DND-41 (cell line): ENCODE measurements at regions not wholly inside any gene's neighbourhood (a gene's known extent, or its start where the extent isn't known, plus 50 kb on each side); places are given as distances from the start of the nearest gene placed in this dataset.

Source experiments
- ATAC-seq: fragments of 200-7000 bp; cut with Tn5 transposase; 3 replicates; pipeline ENCODE4 v1.9.1; 2021; ENCODE audit warnings: low read depth; ENCODE audit not compliant: insufficient read depth
- DNase-seq: peaks from one replicate; pipeline ENCODE4 v3.0.0-alpha.2; 2020
- H2AFZ ChIP-seq: 2 replicates; pipeline ENCODE4 v1.6.0; 2012; ENCODE audit warnings: low read depth, low read length
- H3K27ac ChIP-seq: 2 replicates; pipeline ENCODE4 v1.5.1; 2012; ENCODE audit warnings: low read length, inconsistent platforms
- H3K27me3 ChIP-seq: fragments of 200-600 bp; sonication (generic); 2 replicates; pipeline ENCODE4 v1.6.0; 2012; ENCODE audit warnings: low read length, mild to moderate bottlenecking, inconsistent platforms; ENCODE audit not compliant: insufficient read depth, poor library complexity
- H3K36me3 ChIP-seq: 2 replicates; pipeline ENCODE4 v1.5.1; 2012; ENCODE audit warnings: low read length, inconsistent platforms; ENCODE audit not compliant: insufficient read depth
- H3K4me1 ChIP-seq: 2 replicates; pipeline ENCODE4 v1.5.1; 2012; ENCODE audit warnings: mild to moderate bottlenecking, low read length; ENCODE audit not compliant: insufficient read depth
- H3K4me2 ChIP-seq: 2 replicates; pipeline ENCODE4 v1.6.0; 2012; ENCODE audit warnings: mild to moderate bottlenecking, moderate library complexity, low read length, inconsistent platforms; ENCODE audit not compliant: insufficient read depth
- H3K4me3 ChIP-seq, 2 experiments: fragments of 200-600 bp in 1 of 2; shearing (Covaris generic) in 1 of 2; 2 replicates each; pipeline ENCODE4 v1.5.1; 2012 to 2016; ENCODE audit warnings: inconsistent platforms in 2 of 2, low read length in 2 of 2, mild to moderate bottlenecking in 2 of 2, low read depth in 1 of 2, moderate library complexity in 1 of 2
- H3K79me2 ChIP-seq: 2 replicates; pipeline ENCODE4 v1.6.0; 2012; ENCODE audit warnings: low read length, inconsistent platforms; ENCODE audit not compliant: insufficient read depth
- H3K9ac ChIP-seq: 2 replicates; pipeline ENCODE4 v1.6.0; 2012; ENCODE audit warnings: low read depth, mild to moderate bottlenecking, inconsistent platforms, low read length, moderate library complexity
- H3K9me3 ChIP-seq: 2 replicates; pipeline ENCODE4 v1.5.1; 2012; ENCODE audit warnings: low read length, moderate library complexity, mild to moderate bottlenecking, inconsistent platforms; ENCODE audit not compliant: insufficient read depth, severe bottlenecking
- H4K20me1 ChIP-seq: 2 replicates; pipeline ENCODE4 v1.6.0; 2012; ENCODE audit warnings: low read length; ENCODE audit not compliant: insufficient read depth
- CTCF ChIP-seq: IDR thresholded peaks from 2 replicates; pipeline ENCODE4 v1.5.1; 2012; ENCODE audit warnings: borderline replicate concordance, low read length, moderate library complexity, mild to moderate bottlenecking; ENCODE audit not compliant: poor library complexity, severe bottlenecking; ENCODE audit errors: extremely low read depth
- EZH2 ChIP-seq: IDR thresholded peaks from 3 replicates; pipeline ENCODE4 v1.6.1; 2012; ENCODE audit warnings: borderline replicate concordance, low read depth, mild to moderate bottlenecking, moderate library complexity, low read length, inconsistent platforms; ENCODE audit not compliant: severe bottlenecking

- H3K9ac ChIP-seq, result no peak overlapping the region
- no peak for DNase-seq
- TF ChIP-seq EZH2, result no peak
- no peak for TF ChIP-seq CTCF
- no peak overlapping the region for H3K27ac ChIP-seq
- H3K79me2 ChIP-seq, result no peaks in the 10 kb centered on the region
- no peaks in the 10 kb centered on the region for H4K20me1 ChIP-seq
- H3K4me2 ChIP-seq, result no peak overlapping the region
- H3K9me3 ChIP-seq, result no peaks in the 10 kb centered on the region
- no peak overlapping the region for H2AFZ ChIP-seq
- H3K27me3 ChIP-seq, result no peaks in the 10 kb centered on the region
- no peaks in the 10 kb centered on the region for H3K4me1 ChIP-seq
- ATAC-seq, result no peak
- no peak overlapping the region for H3K4me3 ChIP-seq
- H3K36me3 ChIP-seq, result no peaks in the 10 kb centered on the region
Observed at GRCh38 chr9:86732514-86733171, 214.7 kb downstream of the GAS1 start.

GRCh38 chr9:86731511-86732063, 215.7 kb downstream of the GAS1 start:
- H3K36me3 ChIP-seq, result no peaks in the 10 kb centered on the region
- H3K4me1 ChIP-seq, result no peaks in the 10 kb centered on the region
- DNase-seq (no peak), ATAC-seq (no peak)
- no peak overlapping the region for H3K27ac ChIP-seq
- H3K9me3 ChIP-seq, result no peaks in the 10 kb centered on the region
- TF ChIP-seq EZH2, result no peak
- no peak for TF ChIP-seq CTCF
- no peak overlapping the region for H2AFZ ChIP-seq
- no peak overlapping the region for H3K4me2 ChIP-seq
- no peak overlapping the region for H3K4me3 ChIP-seq
- no peak overlapping the region for H3K9ac ChIP-seq
- no peaks in the 10 kb centered on the region for H3K27me3 ChIP-seq
- H4K20me1 ChIP-seq, result no peaks in the 10 kb centered on the region
- H3K79me2 ChIP-seq, result no peaks in the 10 kb centered on the region

DNA sequence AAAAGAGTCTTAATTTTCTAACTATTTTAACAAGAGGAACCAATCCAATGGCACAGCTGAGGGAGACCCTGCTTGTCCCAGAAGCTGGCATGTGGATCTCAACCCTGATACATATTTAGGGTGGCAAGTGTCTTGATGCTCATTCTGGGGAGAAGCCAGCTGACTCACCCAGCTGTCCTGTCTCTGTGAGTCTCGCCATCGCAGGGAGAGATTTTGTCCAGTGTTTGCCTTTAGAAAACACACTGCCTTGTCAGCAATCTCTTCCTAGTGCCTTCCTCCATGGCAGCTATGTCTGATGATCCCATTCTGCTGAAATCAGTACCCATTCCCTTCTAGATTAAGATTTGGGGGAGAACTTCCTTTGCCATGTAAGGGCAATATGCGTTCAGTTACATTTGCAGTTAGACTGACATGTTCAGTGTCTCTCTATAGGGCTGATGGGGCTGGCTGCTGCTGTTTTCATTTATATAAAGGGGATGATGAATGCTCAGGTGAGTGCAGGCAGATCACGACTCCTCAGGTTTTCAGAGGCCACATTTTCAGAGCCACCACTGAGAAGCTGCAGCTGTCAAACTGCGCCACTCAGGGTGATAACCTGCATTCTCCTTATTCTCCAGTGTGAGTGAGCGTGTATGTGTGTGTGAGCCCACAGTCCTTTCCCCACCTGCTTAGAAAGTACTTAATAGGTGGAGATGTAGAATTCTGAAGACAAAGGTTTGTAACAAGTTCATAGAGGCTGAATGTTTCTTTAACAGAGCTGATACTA, 217.0 kb downstream of the GAS1 start:
- DNase-seq (no peak), ATAC-seq (no peak)
- Histone ChIP-seq H2AFZ (no peak overlapping the region), H4K20me1 (no peaks in the 10 kb centered on the region), H3K27me3 (no peaks in the 10 kb centered on the region), H3K9me3 (no peaks in the 10 kb centered on the region), H3K79me2 (no peaks in the 10 kb centered on the region), H3K9ac (no peak overlapping the region), H3K4me3 (no peak overlapping the region), H3K4me1 (no peaks in the 10 kb centered on the region), H3K4me2 (no peak overlapping the region), H3K36me3 (no peaks in the 10 kb centered on the region), H3K27ac (no peak overlapping the region)
- TF ChIP-seq EZH2 (no peak), CTCF (no peak)
